SU-DHL-6 (cell line): ENCODE measurements at regions not wholly inside any gene's neighbourhood (a gene's known extent, or its start where the extent isn't known, plus 50 kb on each side); places are given as distances from the start of the nearest gene placed in this dataset.

Experiments
- H2AFZ ChIP-seq: fragments of 200-600 bp; sonication (generic); 2 replicates; pipeline ENCODE4 v1.6.1; 2014; ENCODE audit warnings: low read depth, mild to moderate bottlenecking, moderate library complexity, mixed read lengths, antibody characterized with exemption, low read length; ENCODE audit not compliant: severe bottlenecking
- H3F3A ChIP-seq: fragments of 200-600 bp; shearing (Covaris generic); 2 replicates; pipeline ENCODE4 v1.6.0; 2016; ENCODE audit warnings: antibody characterized with exemption, mild to moderate bottlenecking; ENCODE audit not compliant: insufficient read depth
- H3K27ac ChIP-seq: fragments of 200-600 bp; sonication (generic); 2 replicates; pipeline ENCODE4 v1.5.1; 2016; ENCODE audit warnings: low read depth, mild to moderate bottlenecking, low read length, moderate library complexity, mixed read lengths
- H3K27me3 ChIP-seq: fragments of 200-600 bp; sonication (generic), shearing (Covaris generic); 2 replicates; pipeline ENCODE4 v1.6.0; 2014; ENCODE audit warnings: mild to moderate bottlenecking, low read length
- H3K36me3 ChIP-seq: fragments of 200-600 bp; sonication (generic); 2 replicates; pipeline ENCODE4 v1.6.1; 2014; ENCODE audit warnings: mild to moderate bottlenecking, low read length, mixed read lengths
- H3K4me2 ChIP-seq: fragments of 300-600, 200-600 bp; shearing (Covaris generic), sonication (generic); 2 replicates; pipeline ENCODE4 v1.6.0; 2014; ENCODE audit warnings: low read length, low read depth, mild to moderate bottlenecking; ENCODE audit not compliant: poor library complexity, severe bottlenecking
- H3K4me3 ChIP-seq: fragments of 200-600 bp; sonication (generic); 2 replicates; pipeline ENCODE4 v1.5.1; 2014; ENCODE audit warnings: antibody characterized with exemption, low read length, mild to moderate bottlenecking, mixed read lengths; ENCODE audit not compliant: insufficient read depth, poor library complexity, severe bottlenecking
- H3K79me2 ChIP-seq: fragments of 200-600 bp; sonication (generic); 2 replicates; pipeline ENCODE4 v1.6.1; 2014; ENCODE audit warnings: mild to moderate bottlenecking, low read length, moderate library complexity; ENCODE audit not compliant: insufficient read depth
- H3K9ac ChIP-seq: fragments of 200-600 bp; sonication (generic); 2 replicates; pipeline ENCODE4 v1.7.0; 2014; ENCODE audit warnings: mild to moderate bottlenecking, low read length
- H3K9me2 ChIP-seq: fragments of 200-600 bp; sonication (generic); replicated peaks from 2 replicates; pipeline ENCODE4 v1.6.1; 2014; ENCODE audit warnings: low read length; ENCODE audit not compliant: insufficient read depth
- H3K9me3 ChIP-seq: fragments of 200-600 bp; sonication (generic); 2 replicates; pipeline ENCODE4 v1.6.1; 2014; ENCODE audit warnings: low read length, mixed read lengths; ENCODE audit not compliant: insufficient read depth
- H4K20me1 ChIP-seq: fragments of 200-600 bp; sonication (generic); 2 replicates; pipeline ENCODE4 v1.6.1; 2014; ENCODE audit warnings: low read depth, mild to moderate bottlenecking, antibody characterized with exemption, low read length, moderate library complexity, mixed read lengths
- CTCF ChIP-seq: fragments of 200-600 bp; sonication (generic); IDR thresholded peaks from one replicate; pipeline ENCODE4 v1.5.1; 2017; ENCODE audit warnings: antibody characterized with exemption, mild to moderate bottlenecking, low read length, moderate library complexity; ENCODE audit not compliant: insufficient read depth, poor library complexity, severe bottlenecking
- EZH2phosphoT487 ChIP-seq: fragments of 200-600 bp; sonication (generic), shearing (Covaris generic); conservative IDR thresholded peaks from 2 replicates; pipeline ENCODE4 v1.6.1; 2018; ENCODE audit warnings: mild to moderate bottlenecking, antibody characterized with exemption, low read length, moderate library complexity, mixed read lengths

DNA sequence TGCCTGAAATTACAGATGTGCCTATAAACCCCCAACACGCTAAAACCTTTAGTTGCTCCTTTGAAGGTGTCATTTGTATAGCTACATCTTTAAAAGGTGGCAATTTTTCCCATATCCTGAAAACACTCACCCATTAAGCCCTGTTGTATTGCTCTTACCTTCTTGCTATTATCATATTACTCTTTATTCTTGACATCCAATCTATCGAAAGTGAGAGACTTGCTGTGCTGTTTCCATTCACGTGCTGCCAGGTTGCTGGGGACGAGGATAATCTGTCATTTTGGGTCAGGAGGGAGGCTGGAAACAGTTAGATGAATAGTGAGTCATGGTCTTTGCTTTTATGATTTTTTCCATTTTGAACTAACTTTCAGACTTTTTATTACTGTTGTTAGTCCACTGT, 213.0 kb upstream of the PRMT6 start:
- Histone ChIP-seq H3K4me2 (no peak overlapping the region), H3K9ac (no peak overlapping the region), H2AFZ (no peak overlapping the region), H3K9me3 (no peaks in the 10 kb centered on the region), H3K4me3 (no peak overlapping the region), H4K20me1 (no peaks in the 10 kb centered on the region), H3K27me3 (no peaks in the 10 kb centered on the region), H3K79me2 (no peaks in the 10 kb centered on the region), H3K9me2 (no peaks in the 10 kb centered on the region), H3K36me3 (no peaks in the 10 kb centered on the region), H3K27ac (no peak overlapping the region), H3F3A (no peaks in the 10 kb centered on the region)
- TF ChIP-seq EZH2phosphoT487, result no peak
- TF ChIP-seq CTCF, result no peak

GRCh38 chr1:106846656-106847055, 209.8 kb upstream of the PRMT6 start:
- Histone ChIP-seq H3K9me3 (no peaks in the 10 kb centered on the region), H3F3A (no peaks in the 10 kb centered on the region), H3K79me2 (no peaks in the 10 kb centered on the region), H3K27ac (no peak overlapping the region), H3K9ac (no peak overlapping the region), H3K4me2 (no peak overlapping the region), H3K9me2 (no peaks in the 10 kb centered on the region), H3K27me3 (no peaks in the 10 kb centered on the region), H4K20me1 (no peaks in the 10 kb centered on the region), H2AFZ (no peak overlapping the region), H3K4me3 (no peak overlapping the region), H3K36me3 (no peaks in the 10 kb centered on the region)
- TF ChIP-seq EZH2phosphoT487, result no peak
- TF ChIP-seq CTCF, result no peak

GRCh38 chr1:106861110-106861509, 195.4 kb upstream of the PRMT6 start:
- H3K27me3 ChIP-seq, result no peaks in the 10 kb centered on the region
- H2AFZ ChIP-seq, result no peak overlapping the region
- no peaks in the 10 kb centered on the region for H3K36me3 ChIP-seq
- H3K4me2 ChIP-seq, result no peak overlapping the region
- H4K20me1 ChIP-seq, result no peaks in the 10 kb centered on the region
- no peaks in the 10 kb centered on the region for H3K9me3 ChIP-seq
- no peak overlapping the region for H3K4me3 ChIP-seq
- H3K27ac ChIP-seq, result no peak overlapping the region
- no peaks in the 10 kb centered on the region for H3F3A ChIP-seq
- no peaks in the 10 kb centered on the region for H3K79me2 ChIP-seq
- H3K9ac ChIP-seq, result no peak overlapping the region
- no peaks in the 10 kb centered on the region for H3K9me2 ChIP-seq
- TF ChIP-seq CTCF (no peak), EZH2phosphoT487 (no peak)
